ENCODE measurements at regions not wholly inside any gene's neighbourhood (a gene's known extent, or its start where the extent isn't known, plus 50 kb on each side); places are given as distances from the start of the nearest gene placed in this dataset.

- Histone ChIP-seq H3K36me3 (ENCODE audit: control insufficient read depth, insufficient read depth, low read length) (no peaks in the 10 kb centered on the region), H3K27me3 (ENCODE audit: control insufficient read depth, insufficient read depth, low read length) (peaks cover 68% of the 10 kb centered on the region), H3K9ac (ENCODE audit: low read length) (no peak overlapping the region), H3K4me1 (ENCODE audit: control insufficient read depth, insufficient read depth, low read length) (peaks cover 25% of the 10 kb centered on the region), H3K27ac (ENCODE audit: low read depth, low read length) (no peak overlapping the region), H3K4me3 (ENCODE audit: low read depth, low read length) (peak overlapping the region; percentile 54), H3K9me3 (ENCODE audit: control insufficient read depth, insufficient read depth, low read depth, low read length) (no peaks in the 10 kb centered on the region)
Observed at GRCh38 chr17:77695386-77695785, 263.1 kb upstream of the TNRC6C start.

- H3K27me3 ChIP-seq (ENCODE audit: control insufficient read depth, insufficient read depth, low read length) = peaks cover 67% of the 10 kb centered on the region
- peak overlapping the region; percentile 54 for H3K4me3 ChIP-seq (ENCODE audit: low read depth, low read length)
- H3K4me1 ChIP-seq (ENCODE audit: control insufficient read depth, insufficient read depth, low read length) = peaks cover 25% of the 10 kb centered on the region
- no peaks in the 10 kb centered on the region for H3K9me3 ChIP-seq (ENCODE audit: control insufficient read depth, insufficient read depth, low read depth, low read length)
- H3K27ac ChIP-seq (ENCODE audit: low read depth, low read length) = no peak overlapping the region
- H3K9ac ChIP-seq (ENCODE audit: low read length) = no peak overlapping the region
- H3K36me3 ChIP-seq (ENCODE audit: control insufficient read depth, insufficient read depth, low read length) = no peaks in the 10 kb centered on the region
Observed at GRCh38 chr17:77696151-77696720, 262.3 kb upstream of the TNRC6C start.

- Histone ChIP-seq H3K36me3 (ENCODE audit: control insufficient read depth, insufficient read depth, low read length) (no peaks in the 10 kb centered on the region), H3K4me3 (ENCODE audit: low read depth, low read length) (peak overlapping the region; percentile 54), H3K27ac (ENCODE audit: low read depth, low read length) (no peak overlapping the region), H3K27me3 (ENCODE audit: control insufficient read depth, insufficient read depth, low read length) (peaks cover 62% of the 10 kb centered on the region), H3K9ac (ENCODE audit: low read length) (no peak overlapping the region), H3K4me1 (ENCODE audit: control insufficient read depth, insufficient read depth, low read length) (peaks cover 25% of the 10 kb centered on the region), H3K9me3 (ENCODE audit: control insufficient read depth, insufficient read depth, low read depth, low read length) (peaks cover 4% of the 10 kb centered on the region)
Observed at GRCh38 chr17:77696721-77697460, 261.6 kb upstream of the TNRC6C start.

GRCh38 chr17:77697480-77698400 is 260.8 kb upstream of the TNRC6C start:
- H3K9ac ChIP-seq (ENCODE audit: low read length) = no peak overlapping the region
- H3K27me3 ChIP-seq (ENCODE audit: control insufficient read depth, insufficient read depth, low read length) = peaks cover 61% of the 10 kb centered on the region
- no peaks in the 10 kb centered on the region for H3K36me3 ChIP-seq (ENCODE audit: control insufficient read depth, insufficient read depth, low read length)
- no peak overlapping the region for H3K4me3 ChIP-seq (ENCODE audit: low read depth, low read length)
- H3K27ac ChIP-seq (ENCODE audit: low read depth, low read length) = no peak overlapping the region
- H3K9me3 ChIP-seq (ENCODE audit: control insufficient read depth, insufficient read depth, low read depth, low read length) = peaks cover 12% of the 10 kb centered on the region
- H3K4me1 ChIP-seq (ENCODE audit: control insufficient read depth, insufficient read depth, low read length) = peaks cover 25% of the 10 kb centered on the region

- peaks cover 18% of the 10 kb centered on the region for H3K4me1 ChIP-seq (ENCODE audit: control insufficient read depth, insufficient read depth, low read length)
- H3K27me3 ChIP-seq (ENCODE audit: control insufficient read depth, insufficient read depth, low read length) = peaks cover 48% of the 10 kb centered on the region
- H3K9me3 ChIP-seq (ENCODE audit: control insufficient read depth, insufficient read depth, low read depth, low read length) = peaks cover 23% of the 10 kb centered on the region
- no peak overlapping the region for H3K9ac ChIP-seq (ENCODE audit: low read length)
- no peaks in the 10 kb centered on the region for H3K36me3 ChIP-seq (ENCODE audit: control insufficient read depth, insufficient read depth, low read length)
- H3K27ac ChIP-seq (ENCODE audit: low read depth, low read length) = no peak overlapping the region
- H3K4me3 ChIP-seq (ENCODE audit: low read depth, low read length) = no peak overlapping the region
Observed at GRCh38 chr17:77698903-77699623, 259.4 kb upstream of the TNRC6C start.

GRCh38 chr17:77700165-77700881 is 258.2 kb upstream of the TNRC6C start:
- peaks cover 18% of the 10 kb centered on the region for H3K4me1 ChIP-seq (ENCODE audit: control insufficient read depth, insufficient read depth, low read length)
- no peaks in the 10 kb centered on the region for H3K36me3 ChIP-seq (ENCODE audit: control insufficient read depth, insufficient read depth, low read length)
- peaks cover 35% of the 10 kb centered on the region for H3K27me3 ChIP-seq (ENCODE audit: control insufficient read depth, insufficient read depth, low read length)
- no peak overlapping the region for H3K4me3 ChIP-seq (ENCODE audit: low read depth, low read length)
- H3K9me3 ChIP-seq (ENCODE audit: control insufficient read depth, insufficient read depth, low read depth, low read length) = peaks cover 35% of the 10 kb centered on the region
- no peak overlapping the region for H3K9ac ChIP-seq (ENCODE audit: low read length)
- H3K27ac ChIP-seq (ENCODE audit: low read depth, low read length) = no peak overlapping the region

GRCh38 chr17:77701996-77702395 is 256.5 kb upstream of the TNRC6C start:
- Histone ChIP-seq H3K27me3 (ENCODE audit: control insufficient read depth, insufficient read depth, low read length) (peaks cover 18% of the 10 kb centered on the region), H3K4me1 (ENCODE audit: control insufficient read depth, insufficient read depth, low read length) (peaks cover 8% of the 10 kb centered on the region)

GRCh38 chr17:77704048-77704815 is 254.3 kb upstream of the TNRC6C start:
- Histone ChIP-seq H3K9me3 (ENCODE audit: control insufficient read depth, insufficient read depth, low read depth, low read length) (peaks cover 59% of the 10 kb centered on the region), H3K4me3 (ENCODE audit: low read depth, low read length) (no peak overlapping the region), H3K27ac (ENCODE audit: low read depth, low read length) (no peak overlapping the region), H3K4me1 (ENCODE audit: control insufficient read depth, insufficient read depth, low read length) (no peaks in the 10 kb centered on the region), H3K36me3 (ENCODE audit: control insufficient read depth, insufficient read depth, low read length) (no peaks in the 10 kb centered on the region), H3K9ac (ENCODE audit: low read length) (no peak overlapping the region), H3K27me3 (ENCODE audit: control insufficient read depth, insufficient read depth, low read length) (no peaks in the 10 kb centered on the region)

More at GRCh38 chr17:77701996-77702395, 256.5 kb upstream of the TNRC6C start:
- no peaks in the 10 kb centered on the region for H3K36me3 ChIP-seq (ENCODE audit: control insufficient read depth, insufficient read depth, low read length)
- no peak overlapping the region for H3K9ac ChIP-seq (ENCODE audit: low read length)
- H3K27ac ChIP-seq (ENCODE audit: low read depth, low read length) = no peak overlapping the region
- no peak overlapping the region for H3K4me3 ChIP-seq (ENCODE audit: low read depth, low read length)
- H3K9me3 ChIP-seq (ENCODE audit: control insufficient read depth, insufficient read depth, low read depth, low read length) = peaks cover 47% of the 10 kb centered on the region

- H3K9me3 ChIP-seq (ENCODE audit: control insufficient read depth, insufficient read depth, low read depth, low read length) = peaks cover 54% of the 10 kb centered on the region
- H3K4me1 ChIP-seq (ENCODE audit: control insufficient read depth, insufficient read depth, low read length) = no peaks in the 10 kb centered on the region
- no peaks in the 10 kb centered on the region for H3K36me3 ChIP-seq (ENCODE audit: control insufficient read depth, insufficient read depth, low read length)
- no peak overlapping the region for H3K4me3 ChIP-seq (ENCODE audit: low read depth, low read length)
- no peak overlapping the region for H3K9ac ChIP-seq (ENCODE audit: low read length)
- no peaks in the 10 kb centered on the region for H3K27me3 ChIP-seq (ENCODE audit: control insufficient read depth, insufficient read depth, low read length)
- H3K27ac ChIP-seq (ENCODE audit: low read depth, low read length) = no peak overlapping the region
Observed at GRCh38 chr17:77706938-77707337, 251.6 kb upstream of the TNRC6C start.
